Erythroblast (primary cell): ENCODE measurements at regions not wholly inside any gene's neighbourhood (a gene's known extent, or its start where the extent isn't known, plus 50 kb on each side); places are given as distances from the start of the nearest gene placed in this dataset.

ENCODE experiments used
- GATA1 ChIP-seq: IDR thresholded peaks from 2 replicates; pipeline ENCODE4 v1.6.1; 2011; ENCODE audit warnings: low read depth, mild to moderate bottlenecking, control low read depth, low read length, moderate library complexity
- POLR2A ChIP-seq: IDR thresholded peaks from 2 replicates; pipeline ENCODE4 v1.6.1; 2011; ENCODE audit warnings: mild to moderate bottlenecking, low read length

GRCh38 chr4:166498546-166498945 lies 625.5 kb downstream of the TLL1 start:
- no peak for TF ChIP-seq POLR2A
- no peak for TF ChIP-seq GATA1
